IMR-90 (cell line): ENCODE measurements at regions not wholly inside any gene's neighbourhood (a gene's known extent, or its start where the extent isn't known, plus 50 kb on each side); places are given as distances from the start of the nearest gene placed in this dataset.

Experiments
- ATAC-seq: fragments of 200-7000 bp; cut with Tn5 transposase; 2 replicates; pipeline ENCODE4 v1.9.1; 2020; ENCODE audit warnings: low read depth, mild to moderate bottlenecking, moderate library complexity
- BruUV-seq: library from RNA; stranded (reverse); fragments of 400-500 nt; replicated peaks from 2 replicates; lab custom pipeline; 2021; lab: Mats Ljungman, UMichigan
- CTCF ChIA-PET: fragments of 300-600 bp; formaldehyde crosslinking; extraction: SDS; loops from one replicate; lab custom pipeline; 2021; ENCODE audit warnings: antibody characterized with exemption; lab: Yijun Ruan, JAX
- POLR2A ChIA-PET: fragments of 300-600 bp; sonication (Branson Sonifier 250); formaldehyde crosslinking; loops from one replicate; lab custom pipeline; 2022; ENCODE audit warnings: antibody characterized with exemption; ENCODE audit not compliant: unreplicated experiment; lab: Charles Lee
- DNase-seq: peaks from one replicate; pipeline ENCODE4 v3.0.0; 2013
- H2AFZ ChIP-seq: replicated peaks from 2 replicates; pipeline ENCODE3; 2013; ENCODE audit warnings: low read length, mild to moderate bottlenecking; ENCODE audit not compliant: poor library complexity
- H2AK5ac ChIP-seq: 2 replicates; pipeline ENCODE4 v1.6.1; 2013; ENCODE audit warnings: low read depth, low read length, inconsistent platforms
- H2AK9ac ChIP-seq: replicated peaks from 2 replicates; pipeline ENCODE3; 2013; ENCODE audit warnings: mild to moderate bottlenecking, low read depth, low read length, moderate library complexity; ENCODE audit not compliant: poor library complexity
- H2BK120ac ChIP-seq: 2 replicates; pipeline ENCODE4 v1.6.1; 2013; ENCODE audit warnings: low read depth, low read length, inconsistent platforms
- H2BK15ac ChIP-seq: 3 replicates; pipeline ENCODE4 v1.6.1; 2013; ENCODE audit warnings: low read depth, low read length, inconsistent platforms
- H2BK20ac ChIP-seq: 2 replicates; pipeline ENCODE4 v1.6.1; 2013; ENCODE audit warnings: low read depth, mild to moderate bottlenecking, inconsistent platforms, low read length, moderate library complexity
- H2BK5ac ChIP-seq: 2 replicates; pipeline ENCODE4 v1.6.1; 2013; ENCODE audit warnings: mild to moderate bottlenecking, low read depth, low read length, inconsistent platforms; ENCODE audit not compliant: poor library complexity, severe bottlenecking
- H3K14ac ChIP-seq: replicated peaks from 2 replicates; pipeline ENCODE4 v1.6.1; 2013; ENCODE audit warnings: low read depth, low read length, inconsistent platforms
- H3K18ac ChIP-seq: 2 replicates; pipeline ENCODE4 v1.6.1; 2013; ENCODE audit warnings: low read depth, low read length, control low read depth
- H3K23ac ChIP-seq: 2 replicates; pipeline ENCODE4 v1.6.1; 2013; ENCODE audit warnings: low read depth, low read length, inconsistent platforms
- H3K27ac ChIP-seq: 2 replicates; pipeline ENCODE4 v1.5.1; 2013; ENCODE audit warnings: mild to moderate bottlenecking, control low read depth, low read length; ENCODE audit not compliant: insufficient read depth
- H3K27me3 ChIP-seq: 2 replicates; pipeline ENCODE4 v1.6.1; 2013; ENCODE audit warnings: low read length; ENCODE audit not compliant: control insufficient read depth, insufficient read depth
- H3K36me3 ChIP-seq: 2 replicates; pipeline ENCODE4 v1.6.1; 2013; ENCODE audit warnings: low read length, mixed read lengths; ENCODE audit not compliant: control insufficient read depth, insufficient read depth
- H3K4ac ChIP-seq: 2 replicates; pipeline ENCODE4 v1.6.1; 2013; ENCODE audit warnings: low read depth, low read length, inconsistent platforms
- H3K4me1 ChIP-seq: 2 replicates; pipeline ENCODE4 v1.6.1; 2013; ENCODE audit warnings: low read length, mixed read lengths; ENCODE audit not compliant: control insufficient read depth, insufficient read depth
- H3K4me2 ChIP-seq: 2 replicates; pipeline ENCODE4 v1.6.1; 2013; ENCODE audit warnings: low read depth, mild to moderate bottlenecking, control low read depth, low read length, moderate library complexity
- H3K4me3 ChIP-seq: 2 replicates; pipeline ENCODE4 v1.5.1; 2013; ENCODE audit warnings: low read depth, mild to moderate bottlenecking, control low read depth, low read length, moderate library complexity; ENCODE audit not compliant: insufficient read depth
- H3K56ac ChIP-seq: 2 replicates; pipeline ENCODE4 v1.6.1; 2013; ENCODE audit warnings: low read length, inconsistent platforms; ENCODE audit not compliant: insufficient read depth; ENCODE audit errors: extremely low read depth
- H3K79me1 ChIP-seq, 2 experiments: 2 replicates each; pipeline ENCODE4 v1.6.1; 2013; ENCODE audit warnings: low read length in 2 of 2, inconsistent platforms in 1 of 2, low read depth in 1 of 2
- H3K9ac ChIP-seq: 2 replicates; pipeline ENCODE4 v1.6.1; 2013; ENCODE audit warnings: low read depth, low read length, control low read depth
- H3K9me1 ChIP-seq: 2 replicates; pipeline ENCODE4 v1.6.1; 2013; ENCODE audit warnings: low read length, inconsistent platforms; ENCODE audit not compliant: insufficient read depth
- H3K9me3 ChIP-seq: 2 replicates; pipeline ENCODE4 v1.6.1; 2013; ENCODE audit warnings: low read length; ENCODE audit not compliant: control insufficient read depth, insufficient read depth
- H4K20me1 ChIP-seq: 2 replicates; pipeline ENCODE4 v1.6.1; 2013; ENCODE audit warnings: low read length, inconsistent platforms; ENCODE audit not compliant: insufficient read depth
- H4K5ac ChIP-seq: 2 replicates; pipeline ENCODE4 v1.6.1; 2013; ENCODE audit warnings: mild to moderate bottlenecking, low read depth, low read length, control low read depth
- H4K8ac ChIP-seq, 2 experiments: 2 replicates each; pipeline ENCODE4 v1.6.1; 2013; ENCODE audit warnings: low read depth in 2 of 2, low read length in 2 of 2, control low read depth in 1 of 2, inconsistent platforms in 1 of 2
- H4K91ac ChIP-seq: 2 replicates; pipeline ENCODE4 v1.6.1; 2013; ENCODE audit warnings: low read depth, low read length, inconsistent platforms; ENCODE audit not compliant: insufficient read depth
- RCOR1 ChIP-seq: IDR thresholded peaks from 2 replicates; pipeline ENCODE4 v1.6.1; 2012; ENCODE audit warnings: mild to moderate bottlenecking, low read length, improper control_type of control experiment; ENCODE audit not compliant: insufficient replicate concordance
- RFX5 ChIP-seq: IDR thresholded peaks from 2 replicates; pipeline ENCODE4 v1.8.0; 2012; ENCODE audit warnings: low read depth, mild to moderate bottlenecking, low read length, moderate library complexity
- WGBS, 2 experiments: methylation state at CpG; one replicate each; pipeline versions ENCODE4 v1.1.5 to v1.1.7; 2013; ENCODE audit warnings: missing lambda C conversion rate in 2 of 2; ENCODE audit not compliant: insufficient read length in 1 of 2; ENCODE audit errors: extremely low coverage in 2 of 2; 5-methylcytosine and 5-hydroxymethylcytosine counted together
- dilution Hi-C: fragments of 300-500 bp; cut with HindIII; formaldehyde crosslinking; loops from one replicate; pipeline ENCODE4 v1.14.3; 2018; ENCODE audit warnings: low sequenced_read_pairs; ENCODE audit not compliant: unreplicated experiment
- in situ Hi-C: fragments of 300-500 bp; cut with MboI; formaldehyde crosslinking; loops from 3 replicates; pipeline ENCODE4 v1.14.3; 2019; ENCODE audit warnings: low sequenced_read_pairs, inconsistent platforms, mixed read lengths
- intact Hi-C: fragments of 100-400 bp; cut with micrococcal nuclease; formaldehyde crosslinking; loops from 2 replicates; pipeline ENCODE4 v1.10.0; 2022
- TF ChIP-seq, protein P1 (sequence below): fragments of 150-350 bp; IDR thresholded peaks from 2 replicates; pipeline ENCODE4 v1.6.1; 2016; ENCODE audit warnings: low read depth, mild to moderate bottlenecking, low read length, moderate library complexity, borderline replicate concordance
- TF ChIP-seq, protein P2 (sequence below): fragments of 150-350 bp; IDR thresholded peaks from 2 replicates; pipeline ENCODE4 v1.6.1; 2017; ENCODE audit warnings: mild to moderate bottlenecking, antibody characterized with exemption, low read length, low read depth

GRCh38 chr9:13762209-13762608 is 482.7 kb upstream of the MPDZ start:
- Histone ChIP-seq H3K14ac (no peak overlapping the region), H2AFZ (no peak overlapping the region), H3K4me2 (no peak overlapping the region), H3K4me3 (no peak overlapping the region), H3K4me1 (no peaks in the 10 kb centered on the region), H3K27me3 (no peaks in the 10 kb centered on the region; the same call in 1 of the 2 replicates), H4K20me1 (no peaks in the 10 kb centered on the region), H4K8ac (no peak overlapping the region), H4K91ac (no peak overlapping the region), H2BK15ac (no peak overlapping the region), H2BK20ac (no peak overlapping the region), H2BK5ac (no peak overlapping the region), H3K9ac (no peak overlapping the region), H3K79me1 (no peaks in the 10 kb centered on the region), H3K56ac (no peak overlapping the region; the same call in 1 of the 2 replicates), H3K9me3 (no peaks in the 10 kb centered on the region), H3K36me3 (no peaks in the 10 kb centered on the region), H3K23ac (no peak overlapping the region), H3K9me1 (no peaks in the 10 kb centered on the region), H3K27ac (no peak overlapping the region), H3K18ac (no peak overlapping the region), H2BK120ac (no peak overlapping the region), H2AK9ac (no peak overlapping the region), H4K5ac (no peak overlapping the region), H3K4ac (no peak overlapping the region), H2AK5ac (no peak overlapping the region)
- POLR2A ChIA-PET, result no interaction called here
- dilution Hi-C loops (no loop called here), intact Hi-C loops (no loop called here), in situ Hi-C loops (no loop called here)
- no peak for TF ChIP-seq RCOR1
- no peak for TF ChIP-seq RFX5
- TF ChIP-seq, protein P1, sequence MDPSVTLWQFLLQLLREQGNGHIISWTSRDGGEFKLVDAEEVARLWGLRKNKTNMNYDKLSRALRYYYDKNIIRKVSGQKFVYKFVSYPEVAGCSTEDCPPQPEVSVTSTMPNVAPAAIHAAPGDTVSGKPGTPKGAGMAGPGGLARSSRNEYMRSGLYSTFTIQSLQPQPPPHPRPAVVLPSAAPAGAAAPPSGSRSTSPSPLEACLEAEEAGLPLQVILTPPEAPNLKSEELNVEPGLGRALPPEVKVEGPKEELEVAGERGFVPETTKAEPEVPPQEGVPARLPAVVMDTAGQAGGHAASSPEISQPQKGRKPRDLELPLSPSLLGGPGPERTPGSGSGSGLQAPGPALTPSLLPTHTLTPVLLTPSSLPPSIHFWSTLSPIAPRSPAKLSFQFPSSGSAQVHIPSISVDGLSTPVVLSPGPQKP, result no peak
- TF ChIP-seq, protein P2, sequence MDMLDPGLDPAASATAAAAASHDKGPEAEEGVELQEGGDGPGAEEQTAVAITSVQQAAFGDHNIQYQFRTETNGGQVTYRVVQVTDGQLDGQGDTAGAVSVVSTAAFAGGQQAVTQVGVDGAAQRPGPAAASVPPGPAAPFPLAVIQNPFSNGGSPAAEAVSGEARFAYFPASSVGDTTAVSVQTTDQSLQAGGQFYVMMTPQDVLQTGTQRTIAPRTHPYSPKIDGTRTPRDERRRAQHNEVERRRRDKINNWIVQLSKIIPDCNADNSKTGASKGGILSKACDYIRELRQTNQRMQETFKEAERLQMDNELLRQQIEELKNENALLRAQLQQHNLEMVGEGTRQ, result no peak
- ATAC-seq, result no peak
- 100% methylated on average over 1 of the region's 3 CpGs; no CpG with 5 or more reads in 1 of the 2 experiments for WGBS, 2 experiments
- CTCF ChIA-PET, result no interaction called here
- no TSS peak for BruUV-seq
- no peak for DNase-seq
